ENCODE measurements at regions not wholly inside any gene's neighbourhood (a gene's known extent, or its start where the extent isn't known, plus 50 kb on each side); places are given as distances from the start of the nearest gene placed in this dataset.

DNA sequence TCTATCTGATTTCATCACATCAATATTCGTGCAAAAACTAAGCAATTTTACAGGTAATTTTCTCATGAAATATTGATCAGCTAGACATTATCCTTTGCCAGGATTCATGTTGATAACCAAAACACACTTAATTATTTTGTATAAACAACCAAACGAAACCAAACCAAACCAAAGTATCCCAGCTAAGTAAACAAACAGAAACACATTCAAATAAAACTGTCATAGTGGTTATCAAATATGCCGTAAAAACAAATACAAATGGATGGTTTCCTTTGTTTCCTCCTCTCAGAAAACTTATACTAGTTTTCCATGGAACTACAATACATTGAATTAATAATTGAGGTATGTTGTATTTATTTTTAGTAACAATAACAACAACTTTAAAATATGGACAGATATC, 777.4 kb downstream of the DSC3 start:
- ATAC-seq = no peak

DNA sequence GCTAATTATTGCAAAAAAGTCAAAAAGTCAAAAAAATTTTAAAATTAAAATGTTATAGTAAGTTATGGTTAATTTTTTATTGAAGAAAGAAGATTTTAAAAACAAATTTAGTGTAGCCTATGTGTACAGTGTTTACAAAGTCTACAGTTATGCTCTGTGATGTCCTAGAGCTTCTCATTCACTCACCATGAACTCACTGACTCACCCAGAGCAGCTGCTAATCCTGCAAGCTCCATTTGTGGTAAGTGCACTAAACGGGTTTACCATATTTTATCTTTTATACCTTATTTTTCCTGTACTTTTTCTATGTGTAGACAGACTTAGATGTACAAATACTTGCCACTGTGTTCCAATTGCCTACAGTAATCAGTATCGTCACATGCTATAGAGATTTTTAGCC, 788.2 kb downstream of the DSC3 start:
- no peak for ATAC-seq
- no peak for TF ChIP-seq ESRRG (CRISPR knock-in tag; IDR thresholded peaks at IDR 0.05)
- no peak for TF ChIP-seq ZFP30 (CRISPR knock-in tag; IDR thresholded peaks at IDR 0.05)
- no peak for TF ChIP-seq CSDC2 (CRISPR knock-in tag; IDR thresholded peaks at IDR 0.05)
- TF ChIP-seq ZNF565 (CRISPR knock-in tag; conservative IDR thresholded peaks at IDR 0.05; ENCODE audit: low read depth) = no peak
- TF ChIP-seq TCF4 (CRISPR knock-in tag; IDR thresholded peaks at IDR 0.05; ENCODE audit: borderline replicate concordance) = no peak
- TF ChIP-seq, protein P1, sequence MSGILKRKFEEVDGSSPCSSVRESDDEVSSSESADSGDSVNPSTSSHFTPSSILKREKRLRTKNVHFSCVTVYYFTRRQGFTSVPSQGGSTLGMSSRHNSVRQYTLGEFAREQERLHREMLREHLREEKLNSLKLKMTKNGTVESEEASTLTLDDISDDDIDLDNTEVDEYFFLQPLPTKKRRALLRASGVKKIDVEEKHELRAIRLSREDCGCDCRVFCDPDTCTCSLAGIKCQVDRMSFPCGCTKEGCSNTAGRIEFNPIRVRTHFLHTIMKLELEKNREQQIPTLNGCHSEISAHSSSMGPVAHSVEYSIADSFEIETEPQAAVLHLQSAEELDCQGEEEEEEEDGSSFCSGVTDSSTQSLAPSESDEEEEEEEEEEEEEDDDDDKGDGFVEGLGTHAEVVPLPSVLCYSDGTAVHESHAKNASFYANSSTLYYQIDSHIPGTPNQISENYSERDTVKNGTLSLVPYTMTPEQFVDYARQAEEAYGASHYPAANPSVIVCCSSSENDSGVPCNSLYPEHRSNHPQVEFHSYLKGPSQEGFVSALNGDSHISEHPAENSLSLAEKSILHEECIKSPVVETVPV (CRISPR knock-in tag; IDR thresholded peaks at IDR 0.05) = no peak
- TF ChIP-seq, protein P2, sequence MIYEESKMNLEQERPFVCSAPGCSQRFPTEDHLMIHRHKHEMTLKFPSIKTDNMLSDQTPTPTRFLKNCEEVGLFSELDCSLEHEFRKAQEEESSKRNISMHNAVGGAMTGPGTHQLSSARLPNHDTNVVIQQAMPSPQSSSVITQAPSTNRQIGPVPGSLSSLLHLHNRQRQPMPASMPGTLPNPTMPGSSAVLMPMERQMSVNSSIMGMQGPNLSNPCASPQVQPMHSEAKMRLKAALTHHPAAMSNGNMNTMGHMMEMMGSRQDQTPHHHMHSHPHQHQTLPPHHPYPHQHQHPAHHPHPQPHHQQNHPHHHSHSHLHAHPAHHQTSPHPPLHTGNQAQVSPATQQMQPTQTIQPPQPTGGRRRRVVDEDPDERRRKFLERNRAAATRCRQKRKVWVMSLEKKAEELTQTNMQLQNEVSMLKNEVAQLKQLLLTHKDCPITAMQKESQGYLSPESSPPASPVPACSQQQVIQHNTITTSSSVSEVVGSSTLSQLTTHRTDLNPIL (CRISPR knock-in tag; IDR thresholded peaks at IDR 0.05; ENCODE audit: low read depth) = no peak
- no peak for TF ChIP-seq ZC3H10 (CRISPR knock-in tag; IDR thresholded peaks at IDR 0.05)
- TF ChIP-seq, protein P3, sequence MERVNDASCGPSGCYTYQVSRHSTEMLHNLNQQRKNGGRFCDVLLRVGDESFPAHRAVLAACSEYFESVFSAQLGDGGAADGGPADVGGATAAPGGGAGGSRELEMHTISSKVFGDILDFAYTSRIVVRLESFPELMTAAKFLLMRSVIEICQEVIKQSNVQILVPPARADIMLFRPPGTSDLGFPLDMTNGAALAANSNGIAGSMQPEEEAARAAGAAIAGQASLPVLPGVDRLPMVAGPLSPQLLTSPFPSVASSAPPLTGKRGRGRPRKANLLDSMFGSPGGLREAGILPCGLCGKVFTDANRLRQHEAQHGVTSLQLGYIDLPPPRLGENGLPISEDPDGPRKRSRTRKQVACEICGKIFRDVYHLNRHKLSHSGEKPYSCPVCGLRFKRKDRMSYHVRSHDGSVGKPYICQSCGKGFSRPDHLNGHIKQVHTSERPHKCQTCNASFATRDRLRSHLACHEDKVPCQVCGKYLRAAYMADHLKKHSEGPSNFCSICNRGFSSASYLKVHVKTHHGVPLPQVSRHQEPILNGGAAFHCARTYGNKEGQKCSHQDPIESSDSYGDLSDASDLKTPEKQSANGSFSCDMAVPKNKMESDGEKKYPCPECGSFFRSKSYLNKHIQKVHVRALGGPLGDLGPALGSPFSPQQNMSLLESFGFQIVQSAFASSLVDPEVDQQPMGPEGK (CRISPR knock-in tag; IDR thresholded peaks at IDR 0.05; ENCODE audit: borderline replicate concordance) = no peak
- TF ChIP-seq ARNTL (CRISPR knock-in tag; IDR thresholded peaks at IDR 0.05; ENCODE audit: borderline replicate concordance, low read depth) = no peak
- no peak for TF ChIP-seq SNAI2 (CRISPR knock-in tag; IDR thresholded peaks at IDR 0.05)
- TF ChIP-seq ZNF8 (CRISPR knock-in tag; IDR thresholded peaks at IDR 0.05) = no peak
- no peak for TF ChIP-seq PPARA (CRISPR knock-in tag; IDR thresholded peaks at IDR 0.05; ENCODE audit: borderline replicate concordance)
- TF ChIP-seq ZFP3 (CRISPR knock-in tag; IDR thresholded peaks at IDR 0.05) = no peak
- TF ChIP-seq, protein P4, sequence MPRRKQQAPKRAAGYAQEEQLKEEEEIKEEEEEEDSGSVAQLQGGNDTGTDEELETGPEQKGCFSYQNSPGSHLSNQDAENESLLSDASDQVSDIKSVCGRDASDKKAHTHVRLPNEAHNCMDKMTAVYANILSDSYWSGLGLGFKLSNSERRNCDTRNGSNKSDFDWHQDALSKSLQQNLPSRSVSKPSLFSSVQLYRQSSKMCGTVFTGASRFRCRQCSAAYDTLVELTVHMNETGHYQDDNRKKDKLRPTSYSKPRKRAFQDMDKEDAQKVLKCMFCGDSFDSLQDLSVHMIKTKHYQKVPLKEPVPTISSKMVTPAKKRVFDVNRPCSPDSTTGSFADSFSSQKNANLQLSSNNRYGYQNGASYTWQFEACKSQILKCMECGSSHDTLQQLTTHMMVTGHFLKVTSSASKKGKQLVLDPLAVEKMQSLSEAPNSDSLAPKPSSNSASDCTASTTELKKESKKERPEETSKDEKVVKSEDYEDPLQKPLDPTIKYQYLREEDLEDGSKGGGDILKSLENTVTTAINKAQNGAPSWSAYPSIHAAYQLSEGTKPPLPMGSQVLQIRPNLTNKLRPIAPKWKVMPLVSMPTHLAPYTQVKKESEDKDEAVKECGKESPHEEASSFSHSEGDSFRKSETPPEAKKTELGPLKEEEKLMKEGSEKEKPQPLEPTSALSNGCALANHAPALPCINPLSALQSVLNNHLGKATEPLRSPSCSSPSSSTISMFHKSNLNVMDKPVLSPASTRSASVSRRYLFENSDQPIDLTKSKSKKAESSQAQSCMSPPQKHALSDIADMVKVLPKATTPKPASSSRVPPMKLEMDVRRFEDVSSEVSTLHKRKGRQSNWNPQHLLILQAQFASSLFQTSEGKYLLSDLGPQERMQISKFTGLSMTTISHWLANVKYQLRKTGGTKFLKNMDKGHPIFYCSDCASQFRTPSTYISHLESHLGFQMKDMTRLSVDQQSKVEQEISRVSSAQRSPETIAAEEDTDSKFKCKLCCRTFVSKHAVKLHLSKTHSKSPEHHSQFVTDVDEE (CRISPR knock-in tag; IDR thresholded peaks at IDR 0.05) = no peak
- no peak for TF ChIP-seq GLIS3 (CRISPR knock-in tag; IDR thresholded peaks at IDR 0.05)
- TF ChIP-seq ISL1 (CRISPR knock-in tag; IDR thresholded peaks at IDR 0.05) = no peak
- no peak for TF ChIP-seq BACH2 (CRISPR knock-in tag; IDR thresholded peaks at IDR 0.05; ENCODE audit: borderline replicate concordance)
- no peak for TF ChIP-seq RARB (CRISPR knock-in tag; IDR thresholded peaks at IDR 0.05)
- no peak for TF ChIP-seq TOX (CRISPR knock-in tag; IDR thresholded peaks at IDR 0.05; ENCODE audit: borderline replicate concordance)

More for the DNA sequence above, 777.4 kb downstream of the DSC3 start:
- TF ChIP-seq CSDC2 (CRISPR knock-in tag; IDR thresholded peaks at IDR 0.05) (no peak), SNAI2 (CRISPR knock-in tag; IDR thresholded peaks at IDR 0.05) (no peak), ZNF8 (CRISPR knock-in tag; IDR thresholded peaks at IDR 0.05) (no peak), ZNF70 (CRISPR knock-in tag; IDR thresholded peaks at IDR 0.05) (no peak), ZFP30 (CRISPR knock-in tag; IDR thresholded peaks at IDR 0.05) (no peak), GLIS3 (CRISPR knock-in tag; IDR thresholded peaks at IDR 0.05) (no peak), RARB (CRISPR knock-in tag; IDR thresholded peaks at IDR 0.05) (no peak), ZNF565 (CRISPR knock-in tag; conservative IDR thresholded peaks at IDR 0.05; ENCODE audit: low read depth) (no peak), ZFP3 (CRISPR knock-in tag; IDR thresholded peaks at IDR 0.05) (no peak)
- TF ChIP-seq, protein P3 (CRISPR knock-in tag; IDR thresholded peaks at IDR 0.05; ENCODE audit: borderline replicate concordance) = no peak
- TF ChIP-seq, protein P2 (CRISPR knock-in tag; IDR thresholded peaks at IDR 0.05; ENCODE audit: low read depth) = no peak

Measured in SK-N-SH treated with all-trans-retinoic acid at 6 μM for 48 hours (cell line).